SK-N-SH treated with all-trans-retinoic acid at 6 μM for 48 hours (cell line): ENCODE measurements at regions not wholly inside any gene's neighbourhood (a gene's known extent, or its start where the extent isn't known, plus 50 kb on each side); places are given as distances from the start of the nearest gene placed in this dataset.
"Not testable (repeated sequence)": the region's sequence is repeated elsewhere in the genome, so short reads cannot be mapped to it uniquely, and the experiment has no call there.

ENCODE experiments used
- ATAC-seq: fragments of 200-7000 bp; cut with Tn5 transposase; 3 replicates; pipeline ENCODE4 v1.9.1; 2020; ENCODE audit warnings: mild to moderate bottlenecking, moderate library complexity

GRCh38 chr9:40097992-40098391, 742.5 kb downstream of the SPATA31A1 start:
- ATAC-seq: not testable (repeated sequence)

GRCh38 chr9:40106003-40106782, 750.7 kb downstream of the SPATA31A1 start:
- peak; percentile 83 for ATAC-seq

- not testable (repeated sequence) for ATAC-seq
Observed at GRCh38 chr9:40106783-40107248, 751.3 kb downstream of the SPATA31A1 start.

- not testable (repeated sequence) for ATAC-seq
Observed at GRCh38 chr9:40107251-40107650, 751.8 kb downstream of the SPATA31A1 start.

GRCh38 chr9:40108465-40108864, 753.0 kb downstream of the SPATA31A1 start:
- not testable (repeated sequence) for ATAC-seq

- not testable (repeated sequence) for ATAC-seq
Observed at GRCh38 chr9:40110751-40111150, 755.3 kb downstream of the SPATA31A1 start.

- ATAC-seq: not testable (repeated sequence)
Observed at GRCh38 chr9:40111571-40111970, 756.1 kb downstream of the SPATA31A1 start.

- not testable (repeated sequence) for ATAC-seq
Observed at GRCh38 chr9:40130598-40130997, 775.1 kb downstream of the SPATA31A1 start.

- peak; percentile 86 for ATAC-seq
Observed at GRCh38 chr9:40169204-40169603, 813.7 kb downstream of the SPATA31A1 start.

- not testable (repeated sequence) for ATAC-seq
Observed at GRCh38 chr9:40173316-40173715, 817.8 kb downstream of the SPATA31A1 start.

GRCh38 chr9:40174035-40174434, 818.6 kb downstream of the SPATA31A1 start:
- not testable (repeated sequence) for ATAC-seq

- peak; percentile 89 for ATAC-seq
Observed at GRCh38 chr9:40177403-40177802, 821.9 kb downstream of the SPATA31A1 start.

- ATAC-seq: not testable (repeated sequence)
Observed at GRCh38 chr9:40191403-40191802, 835.9 kb downstream of the SPATA31A1 start.

GRCh38 chr9:40192162-40192561, 836.7 kb downstream of the SPATA31A1 start:
- ATAC-seq: not testable (repeated sequence)

- not testable (repeated sequence) for ATAC-seq
Observed at GRCh38 chr9:40196165-40196714, 840.8 kb downstream of the SPATA31A1 start.

- not testable (repeated sequence) for ATAC-seq
Observed at GRCh38 chr9:40196803-40197202, 841.3 kb downstream of the SPATA31A1 start.

GRCh38 chr9:40221596-40222233, 866.2 kb downstream of the SPATA31A1 start:
- not testable (repeated sequence) for ATAC-seq

- not testable (repeated sequence) for ATAC-seq
Observed at GRCh38 chr9:40222617-40223200, 867.2 kb downstream of the SPATA31A1 start.

- not testable (repeated sequence) for ATAC-seq
Observed at GRCh38 chr9:40223353-40223752, 867.9 kb downstream of the SPATA31A1 start.
